HEK293 (cell line): ENCODE measurements at regions not wholly inside any gene's neighbourhood (a gene's known extent, or its start where the extent isn't known, plus 50 kb on each side); places are given as distances from the start of the nearest gene placed in this dataset.

Experiments used
- CTCF ChIA-PET: fragments of 350-600 bp; formaldehyde crosslinking; extraction: SDS; loops from one replicate; lab custom pipeline; 2021; ENCODE audit warnings: antibody characterized with exemption; lab: Yijun Ruan, JAX
- POLR2A ChIA-PET: fragments of 300-600 bp; formaldehyde crosslinking; extraction: SDS; loops from one replicate; lab custom pipeline; 2020; ENCODE audit warnings: antibody characterized with exemption, inconsistent platforms; lab: Yijun Ruan, JAX
- H3K27ac ChIP-seq: fragments of 200-500 bp; sonication (Bioruptor generic); 2 replicates; pipeline ENCODE4 v1.5.1; 2014; ENCODE audit warnings: low read depth, low read length, control low read depth, inconsistent platforms; ENCODE audit errors: extremely low read depth
- H3K36me3 ChIP-seq, 2 experiments: fragments of 200-500 bp in 1 of 2; sonication (Bioruptor generic) in 1 of 2; 1 replicate in 1 of 2; 2 replicates in 1 of 2; pipeline ENCODE4 v1.5.1; 2014 to 2017; ENCODE audit warnings: inconsistent platforms in 2 of 2, low read length in 2 of 2; ENCODE audit not compliant: control insufficient read depth in 2 of 2, insufficient read depth in 1 of 2
- H3K4me1 ChIP-seq: fragments of 200-500 bp; sonication (Bioruptor generic); 2 replicates; pipeline ENCODE4 v1.5.1; 2014; ENCODE audit warnings: mild to moderate bottlenecking, low read length, inconsistent platforms; ENCODE audit not compliant: control insufficient read depth, insufficient read depth
- H3K4me3 ChIP-seq: 2 replicates; pipeline ENCODE4 v1.5.1; 2011; ENCODE audit warnings: low read depth, mild to moderate bottlenecking, control low read depth, low read length, moderate library complexity
- H3K9me3 ChIP-seq: fragments of 200-500 bp; sonication (Bioruptor generic); 2 replicates; pipeline ENCODE4 v1.5.1; 2014; ENCODE audit warnings: low read depth, low read length, inconsistent platforms; ENCODE audit not compliant: control insufficient read depth, insufficient read depth
- BCL11B ChIP-seq: fragments of 450-650 bp; formaldehyde crosslinking; IDR thresholded peaks from 2 replicates; pipeline ENCODE4 v1.5.1; 2016; ENCODE audit warnings: low read depth, missing biosample characterization, missing genetic modification characterization
- HOXD13 ChIP-seq: sonication (generic); formaldehyde crosslinking; IDR thresholded peaks from 2 replicates; pipeline ENCODE4 v1.8.0; 2022; ENCODE audit warnings: missing genetic modification reagents, borderline replicate concordance
- KLF8 ChIP-seq: fragments of 450-650 bp; formaldehyde crosslinking; IDR thresholded peaks from 2 replicates; pipeline ENCODE4 v1.5.1; 2016; ENCODE audit warnings: missing biosample characterization, missing genetic modification characterization
- REPIN1 ChIP-seq: fragments of 450-650 bp; formaldehyde crosslinking; IDR thresholded peaks from 2 replicates; pipeline ENCODE4 v1.5.1; 2017; ENCODE audit warnings: missing biosample characterization, missing genetic modification characterization, low read depth
- SALL2 ChIP-seq: fragments of 450-650 bp; formaldehyde crosslinking; IDR thresholded peaks from 2 replicates; pipeline ENCODE4 v1.5.0; 2017; ENCODE audit warnings: missing biosample characterization, mild to moderate bottlenecking, missing genetic modification characterization, borderline replicate concordance
- ZBTB49 ChIP-seq: fragments of 450-650 bp; formaldehyde crosslinking; IDR thresholded peaks from 2 replicates; pipeline ENCODE4 v1.5.1; 2016; ENCODE audit warnings: missing biosample characterization, missing genetic modification characterization, low read depth
- ZFP69B ChIP-seq: fragments of 450-650 bp; formaldehyde crosslinking; IDR thresholded peaks from 2 replicates; pipeline ENCODE4 v1.5.1; 2016; ENCODE audit warnings: missing biosample characterization, missing genetic modification characterization
- ZNF10 ChIP-seq: fragments of 450-650 bp; formaldehyde crosslinking; IDR thresholded peaks from 2 replicates; pipeline ENCODE4 v1.5.1; 2017; ENCODE audit warnings: missing biosample characterization, missing genetic modification characterization
- ZNF132 ChIP-seq: fragments of 450-650 bp; formaldehyde crosslinking; IDR thresholded peaks from 2 replicates; pipeline ENCODE4 v1.5.1; 2017; ENCODE audit warnings: missing biosample characterization, missing genetic modification characterization, borderline replicate concordance
- ZNF155 ChIP-seq: fragments of 450-650 bp; formaldehyde crosslinking; IDR thresholded peaks from 2 replicates; pipeline ENCODE4 v1.5.1; 2016; ENCODE audit warnings: missing biosample characterization, missing genetic modification characterization
- ZNF354C ChIP-seq: fragments of 450-650 bp; formaldehyde crosslinking; IDR thresholded peaks from 2 replicates; pipeline ENCODE4 v1.5.1; 2016; ENCODE audit warnings: missing biosample characterization, missing genetic modification characterization, low read depth, borderline replicate concordance
- ZNF521 ChIP-seq: fragments of 450-650 bp; formaldehyde crosslinking; IDR thresholded peaks from 2 replicates; pipeline ENCODE4 v1.5.1; 2017; ENCODE audit warnings: missing biosample characterization, mild to moderate bottlenecking, missing genetic modification characterization
- ZNF544 ChIP-seq: fragments of 450-650 bp; formaldehyde crosslinking; IDR thresholded peaks from 2 replicates; pipeline ENCODE4 v1.5.0; 2017; ENCODE audit warnings: missing biosample characterization, missing genetic modification characterization
- ZNF549 ChIP-seq: fragments of 450-650 bp; IDR thresholded peaks from 2 replicates; pipeline ENCODE4 v1.5.1; 2018; ENCODE audit warnings: missing biosample characterization, missing genetic modification characterization, mild to moderate bottlenecking, inconsistent platforms, moderate library complexity
- ZNF558 ChIP-seq: fragments of 450-650 bp; formaldehyde crosslinking; IDR thresholded peaks from 2 replicates; pipeline ENCODE4 v1.5.1; 2016; ENCODE audit warnings: missing biosample characterization, missing genetic modification characterization
- ZNF560 ChIP-seq: fragments of 450-650 bp; formaldehyde crosslinking; IDR thresholded peaks from 2 replicates; pipeline ENCODE4 v1.5.1; 2017; ENCODE audit warnings: missing biosample characterization, missing genetic modification characterization, borderline replicate concordance
- ZNF701 ChIP-seq: fragments of 450-650 bp; formaldehyde crosslinking; IDR thresholded peaks from 2 replicates; pipeline ENCODE4 v1.5.1; 2016; ENCODE audit warnings: missing biosample characterization, missing genetic modification characterization
- ZNF776 ChIP-seq: fragments of 450-650 bp; formaldehyde crosslinking; IDR thresholded peaks from 2 replicates; pipeline ENCODE4 v1.5.0; 2017; ENCODE audit warnings: missing biosample characterization, missing genetic modification characterization, borderline replicate concordance
- ZNF777 ChIP-seq: fragments of 450-650 bp; formaldehyde crosslinking; IDR thresholded peaks from 2 replicates; pipeline ENCODE4 v1.5.1; 2017; ENCODE audit warnings: missing biosample characterization, missing genetic modification characterization, borderline replicate concordance
- ZSCAN5A ChIP-seq: fragments of 450-650 bp; formaldehyde crosslinking; IDR thresholded peaks from 2 replicates; pipeline ENCODE4 v1.5.1; 2016; ENCODE audit warnings: missing biosample characterization, missing genetic modification characterization

DNA sequence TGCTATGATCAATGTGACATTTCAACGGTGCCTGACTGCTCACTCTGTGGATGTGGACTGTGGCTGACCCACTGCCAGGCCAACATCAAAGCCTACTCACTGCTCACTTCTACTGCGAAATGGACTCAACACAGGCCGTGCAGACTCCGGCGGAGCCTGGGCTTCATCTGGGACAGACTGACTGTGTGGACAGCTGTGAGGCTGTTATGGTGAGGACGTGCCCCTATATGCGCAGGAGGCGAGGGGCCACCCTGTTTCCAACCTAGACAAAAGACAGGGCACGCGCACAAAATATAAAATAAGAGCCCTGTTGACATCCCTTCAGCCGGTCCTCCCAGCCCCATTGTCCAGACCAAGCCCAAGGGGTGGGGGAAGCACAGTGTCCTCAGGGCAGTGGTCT is 514.4 kb upstream of the RAB6C start (continued):
- TF ChIP-seq SALL2 (tag by site-specific recombination) (no peak), ZNF776 (tag by site-specific recombination) (no peak), ZNF560 (tag by site-specific recombination) (no peak), ZNF558 (tag by site-specific recombination) (no peak), ZNF549 (tag by site-specific recombination) (no peak), ZNF132 (tag by site-specific recombination) (no peak), ZNF521 (tag by site-specific recombination) (no peak), ZNF777 (tag by site-specific recombination) (no peak), ZNF354C (tag by site-specific recombination) (no peak)

GRCh38 chr2:129466389-129466788 is 513.1 kb upstream of the RAB6C start:
- H3K27ac ChIP-seq = no peak overlapping the region
- POLR2A ChIA-PET = no interaction called here
- no peak for TF ChIP-seq BCL11B
- TF ChIP-seq ZNF701 (tag by site-specific recombination) = no peak
- no peak for TF ChIP-seq ZNF544 (tag by site-specific recombination)
- TF ChIP-seq REPIN1 (tag by site-specific recombination) = no peak
- no peak for TF ChIP-seq ZBTB49 (tag by site-specific recombination)
- TF ChIP-seq, all 188 proteins: peak for 0
- CTCF ChIA-PET = no interaction called here
- H3K4me1 ChIP-seq = no peaks in the 10 kb centered on the region
- no peaks in the 10 kb centered on the region for H3K9me3 ChIP-seq
- no peaks in the 10 kb centered on the region for H3K36me3 ChIP-seq
- no peak overlapping the region for H3K4me3 ChIP-seq

DNA sequence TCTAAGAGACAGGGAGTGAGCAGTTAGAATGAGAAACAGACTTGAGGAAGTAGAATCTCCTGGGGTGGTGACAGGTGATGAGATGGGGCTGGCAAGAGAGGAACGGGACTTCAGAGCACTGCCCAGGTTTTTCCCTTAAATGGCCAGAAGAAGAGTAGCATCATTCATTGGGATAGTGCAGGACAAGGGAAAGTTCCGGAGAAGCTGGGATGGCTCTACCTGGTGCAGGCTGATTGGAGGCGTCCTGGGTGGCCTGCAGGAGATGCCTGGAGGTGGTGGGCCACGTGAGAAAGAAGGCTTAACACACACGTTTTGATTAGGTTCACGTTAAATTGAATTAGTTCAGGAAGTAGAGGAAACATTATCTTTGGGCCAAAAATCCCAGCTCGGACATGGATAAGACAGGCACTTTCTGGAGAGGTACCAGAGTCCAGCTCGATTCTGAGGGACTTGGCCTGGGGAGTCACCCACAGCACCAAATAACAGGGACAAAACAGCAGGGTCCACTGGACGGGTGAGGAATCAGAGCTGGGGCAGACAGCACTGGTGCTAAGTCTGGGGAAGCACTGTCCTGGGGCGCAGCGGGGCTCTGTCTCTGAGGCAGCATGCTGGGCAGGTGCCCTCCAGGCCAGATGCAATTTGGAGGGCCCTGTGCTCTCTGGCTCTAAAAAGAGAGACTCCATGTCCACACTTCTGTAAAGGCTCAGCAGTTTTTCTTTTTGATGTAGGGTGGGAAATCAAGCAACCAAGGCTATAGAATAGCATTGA is 512.3 kb upstream of the RAB6C start:
- H3K4me1 ChIP-seq = no peaks in the 10 kb centered on the region
- H3K36me3 ChIP-seq = no peaks in the 10 kb centered on the region
- ChIA-PET POLR2A (no interaction called here), CTCF (interaction anchor here (0.6 kb wide), 2 partner anchors 398 to 688 kb away, joined by 3 to 5 read pairs; no protein-coding TSS in a partner anchor)
- TF ChIP-seq ZNF155 (no peak), ZSCAN5A (tag by site-specific recombination) (no peak), HOXD13 (CRISPR knock-in tag) (no peak), ZFP69B (no peak), KLF8 (tag by site-specific recombination) (no peak), ZNF10 (tag by site-specific recombination) (no peak)
- H3K9me3 ChIP-seq = no peaks in the 10 kb centered on the region
- no peak overlapping the region for H3K4me3 ChIP-seq
- no peak overlapping the region for H3K27ac ChIP-seq
